Activated B cell treated with CpG ODN at 0.5 μM for 24 hours (primary cell): ENCODE measurements at regions not wholly inside any gene's neighbourhood (a gene's known extent, or its start where the extent isn't known, plus 50 kb on each side); places are given as distances from the start of the nearest gene placed in this dataset.
"Not testable (repeated sequence)": the region's sequence is repeated elsewhere in the genome, so short reads cannot be mapped to it uniquely, and the experiment has no call there.

Experiments
- ATAC-seq: fragments of 200-7000 bp; cut with Tn5 transposase; one replicate; pipeline ENCODE4 v1.10.0; 2021; ENCODE audit warnings: low read depth, mild to moderate bottlenecking, moderate library complexity
- CTCF ChIA-PET: fragments of 350-600 bp; sonication (Branson Sonifier 250); formaldehyde crosslinking; loops from one replicate; lab custom pipeline; 2021; ENCODE audit warnings: antibody characterized with exemption; lab: Charles Lee
- POLR2A ChIA-PET: fragments of 350-600 bp; sonication (Branson Sonifier 250); formaldehyde crosslinking; loops from one replicate; lab custom pipeline; 2021; ENCODE audit warnings: antibody characterized with exemption; lab: Charles Lee
- DNase-seq: peaks from one replicate; pipeline ENCODE4 v3.0.0; 2022
- H3K27ac Mint-ChIP-seq: one replicate; pipeline ENCODE4 v1.8.0; 2020; ENCODE audit warnings: mixed read lengths
- H3K27me3 Mint-ChIP-seq: one replicate; pipeline ENCODE4 v1.8.0; 2021; ENCODE audit warnings: mixed read lengths
- H3K36me3 Mint-ChIP-seq: one replicate; pipeline ENCODE4 v1.8.0; 2021; ENCODE audit warnings: low read depth, mixed read lengths
- H3K4me1 Mint-ChIP-seq: one replicate; pipeline ENCODE4 v1.8.0; 2021; ENCODE audit warnings: mixed read lengths
- H3K4me3 Mint-ChIP-seq: one replicate; pipeline ENCODE4 v1.8.0; 2020; ENCODE audit warnings: mild to moderate bottlenecking, mixed read lengths
- H3K9me3 Mint-ChIP-seq: one replicate; pipeline ENCODE4 v1.8.0; 2020; ENCODE audit warnings: mixed read lengths
- CTCF ChIP-seq: fragments of 200-600 bp; IDR thresholded peaks from one replicate; pipeline ENCODE4 v1.8.0; 2022; ENCODE audit warnings: antibody characterized with exemption, mild to moderate bottlenecking
- intact Hi-C: fragments of 100-400 bp; cut with micrococcal nuclease; formaldehyde crosslinking; loops from one replicate; pipeline ENCODE4 v1.15.1; 2024

- Mint-ChIP-seq H3K27ac (no peak overlapping the region), H3K4me3 (no peak overlapping the region), H3K9me3 (no peaks in the 10 kb centered on the region), H3K27me3 (no peaks in the 10 kb centered on the region), H3K36me3 (no peaks in the 10 kb centered on the region), H3K4me1 (no peaks in the 10 kb centered on the region)
- no peak for DNase-seq
- ChIA-PET CTCF (no interaction called here), POLR2A (no interaction called here)
- ATAC-seq: no peak
- intact Hi-C loops: no loop called here
- TF ChIP-seq CTCF: no peak
Observed at GRCh38 chr4:189843413-189844009, 97.2 kb upstream of the FRG1 start.

- Mint-ChIP-seq H3K4me1 (no peaks in the 10 kb centered on the region), H3K27me3 (no peaks in the 10 kb centered on the region), H3K9me3 (no peaks in the 10 kb centered on the region), H3K36me3 (no peaks in the 10 kb centered on the region), H3K4me3 (no peak overlapping the region), H3K27ac (no peak overlapping the region)
- ChIA-PET CTCF (no interaction called here), POLR2A (no interaction called here)
- TF ChIP-seq CTCF: no peak
- intact Hi-C loops: no loop called here
- no peak for ATAC-seq
- no peak for DNase-seq
Observed at GRCh38 chr4:189845145-189845846, 95.4 kb upstream of the FRG1 start.

- not testable (repeated sequence) for ATAC-seq
Observed at GRCh38 chr4:189846094-189846493, 94.6 kb upstream of the FRG1 start.

GRCh38 chr4:189846608-189847007 lies 94.1 kb upstream of the FRG1 start:
- H3K4me1 Mint-ChIP-seq, DNase-seq, ATAC-seq, intact Hi-C loops, H3K27me3 Mint-ChIP-seq, CTCF ChIA-PET, H3K4me3 Mint-ChIP-seq, POLR2A ChIA-PET, H3K36me3 Mint-ChIP-seq, H3K9me3 Mint-ChIP-seq, H3K27ac Mint-ChIP-seq: not testable (repeated sequence)

More at GRCh38 chr4:189846094-189846493, 94.6 kb upstream of the FRG1 start:
- H3K27ac Mint-ChIP-seq, H3K4me1 Mint-ChIP-seq, intact Hi-C loops, H3K4me3 Mint-ChIP-seq, DNase-seq, POLR2A ChIA-PET, CTCF ChIA-PET, H3K27me3 Mint-ChIP-seq, H3K9me3 Mint-ChIP-seq, H3K36me3 Mint-ChIP-seq: not testable (repeated sequence)

- CTCF ChIA-PET, H3K27ac Mint-ChIP-seq, ATAC-seq, H3K27me3 Mint-ChIP-seq, intact Hi-C loops, POLR2A ChIA-PET, H3K9me3 Mint-ChIP-seq, H3K4me3 Mint-ChIP-seq, DNase-seq, H3K4me1 Mint-ChIP-seq, H3K36me3 Mint-ChIP-seq: not testable (repeated sequence)
Observed at GRCh38 chr4:189848672-189849071, 92.0 kb upstream of the FRG1 start.

GRCh38 chr4:189850239-189850856 lies 90.3 kb upstream of the FRG1 start:
- H3K9me3 Mint-ChIP-seq: peaks cover 13% of the 10 kb centered on the region

More at GRCh38 chr4:189850239-189850856, 90.3 kb upstream of the FRG1 start:
- ATAC-seq (no peak), DNase-seq (no peak)
- CTCF ChIA-PET: no interaction called here
- H3K27ac Mint-ChIP-seq: no peak overlapping the region
- intact Hi-C loops: no loop called here
- POLR2A ChIA-PET: no interaction called here
- TF ChIP-seq CTCF: no peak
- no peaks in the 10 kb centered on the region for H3K27me3 Mint-ChIP-seq
- no peak overlapping the region for H3K4me3 Mint-ChIP-seq
- no peaks in the 10 kb centered on the region for H3K4me1 Mint-ChIP-seq
- H3K36me3 Mint-ChIP-seq: no peaks in the 10 kb centered on the region
